PC-3 (cell line): ENCODE measurements at regions not wholly inside any gene's neighbourhood (a gene's known extent, or its start where the extent isn't known, plus 50 kb on each side); places are given as distances from the start of the nearest gene placed in this dataset.

ENCODE experiments used
- ATAC-seq: fragments of 200-7000 bp; cut with Tn5 transposase; 2 replicates; pipeline ENCODE4 v1.9.1; 2020; ENCODE audit warnings: mild to moderate bottlenecking, moderate library complexity
- BruUV-seq: library from RNA; stranded (reverse); fragments of 400-500 nt; replicated peaks from 2 replicates; lab custom pipeline; 2021; lab: Mats Ljungman, UMichigan
- CTCF ChIA-PET: fragments of 300-600 bp; sonication (Branson Sonifier 250); formaldehyde crosslinking; loops from one replicate; lab custom pipeline; 2022; ENCODE audit warnings: antibody characterized with exemption; lab: Charles Lee
- POLR2A ChIA-PET: fragments of 300-600 bp; sonication (Branson Sonifier 250); formaldehyde crosslinking; loops from one replicate; lab custom pipeline; 2022; ENCODE audit warnings: antibody characterized with exemption; ENCODE audit not compliant: unreplicated experiment; lab: Charles Lee
- DNase-seq: peaks from one replicate; pipeline ENCODE4 v3.0.0-alpha.2; 2015
- H2AFZ ChIP-seq: fragments of 300-600 bp; sonication (generic); 2 replicates; pipeline ENCODE4 v1.6.0; 2016; ENCODE audit warnings: antibody characterized with exemption, low read length
- H3F3A ChIP-seq: fragments of 300-600 bp; sonication (generic); one replicate; pipeline ENCODE4 v1.6.0; 2017; ENCODE audit warnings: antibody characterized with exemption, low read length, control low read depth, mild to moderate bottlenecking; ENCODE audit not compliant: unreplicated experiment
- H3K27ac ChIP-seq: fragments of 300-600 bp; sonication (generic); 2 replicates; pipeline ENCODE4 v1.5.1; 2016; ENCODE audit warnings: mild to moderate bottlenecking, low read length
- H3K27me3 ChIP-seq: fragments of 300-600 bp; sonication (generic); 2 replicates; pipeline ENCODE4 v1.6.1; 2016; ENCODE audit warnings: low read length, mixed read lengths
- H3K36me3 ChIP-seq: fragments of 300-600 bp; sonication (generic); 2 replicates; pipeline ENCODE4 v1.6.1; 2016; ENCODE audit warnings: low read depth, mixed run types, low read length, mixed read lengths
- H3K4me1 ChIP-seq: fragments of 300-600 bp; sonication (generic); 2 replicates; pipeline ENCODE4 v1.5.1; 2016; ENCODE audit warnings: low read length; ENCODE audit not compliant: insufficient read depth
- H3K4me2 ChIP-seq: fragments of 300-600 bp; sonication (generic); 2 replicates; pipeline ENCODE4 v1.6.0; 2016; ENCODE audit warnings: low read length
- H3K4me3 ChIP-seq: fragments of 300-600 bp; sonication (generic); 2 replicates; pipeline ENCODE4 v1.5.1; 2016; ENCODE audit warnings: mild to moderate bottlenecking, low read length, mixed read lengths
- H3K79me2 ChIP-seq: fragments of 300-600 bp; sonication (generic); 2 replicates; pipeline ENCODE4 v1.6.1; 2017; ENCODE audit warnings: low read length, mixed read lengths
- H3K9ac ChIP-seq: fragments of 300-600 bp; sonication (generic); 2 replicates; pipeline ENCODE4 v1.6.0; 2016; ENCODE audit warnings: mild to moderate bottlenecking, low read length
- H3K9me2 ChIP-seq: fragments of 300-600 bp; sonication (generic); replicated peaks from 2 replicates; pipeline ENCODE4 v1.6.1; 2016; ENCODE audit warnings: mixed run types, low read length, mixed read lengths
- H3K9me3 ChIP-seq: fragments of 300-600 bp; sonication (generic); 2 replicates; pipeline ENCODE4 v1.6.1; 2016; ENCODE audit warnings: low read length, mixed read lengths
- H4K20me1 ChIP-seq: fragments of 300-600 bp; sonication (generic); 2 replicates; pipeline ENCODE4 v1.6.1; 2016; ENCODE audit warnings: low read length, mixed read lengths
- EZH2 ChIP-seq: fragments of 300-600 bp; sonication (generic); IDR thresholded peaks from one replicate; pipeline ENCODE4 v1.6.1; 2017; ENCODE audit warnings: antibody characterized with exemption, mild to moderate bottlenecking, low read length; ENCODE audit not compliant: unreplicated experiment
- EZH2phosphoT487 ChIP-seq: fragments of 300-600 bp; sonication (generic); IDR thresholded peaks from 2 replicates; pipeline ENCODE4 v1.6.1; 2018; ENCODE audit warnings: mild to moderate bottlenecking, antibody characterized with exemption, low read length, borderline replicate concordance
- intact Hi-C: fragments of 100-400 bp; cut with micrococcal nuclease; formaldehyde crosslinking; loops from 2 replicates; pipeline ENCODE4 v1.9.0; 2023
- TF ChIP-seq, protein P1 (sequence below): fragments of 300-600 bp; sonication (generic); conservative IDR thresholded peaks from 2 replicates; pipeline ENCODE4 v1.5.1; 2017; ENCODE audit warnings: antibody characterized with exemption, low read depth, mild to moderate bottlenecking, low read length

- Histone ChIP-seq H3K27ac (no peak overlapping the region), H3K9ac (no peak overlapping the region)
Observed at GRCh38 chr14:62428429-62429203, 616.6 kb downstream of the KCNH5 start.

DNA sequence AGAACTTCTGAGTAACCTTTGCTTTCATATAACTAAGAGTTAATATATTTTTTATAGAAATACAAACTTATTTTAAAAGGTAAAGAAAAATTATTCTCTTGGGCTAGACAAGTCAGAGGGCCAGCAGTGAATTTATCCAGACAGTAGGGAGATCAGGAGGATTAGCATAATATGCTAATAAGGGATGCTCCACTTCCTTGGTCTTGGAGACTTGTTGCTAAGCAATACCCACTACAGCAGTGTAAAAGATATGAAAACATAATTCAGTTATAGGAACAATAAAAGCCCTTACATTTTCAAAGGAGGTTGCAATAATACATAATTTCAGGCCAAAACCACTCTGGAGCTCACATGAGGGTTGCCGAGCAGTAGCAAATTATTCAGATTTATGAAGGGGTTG, 615.6 kb downstream of the KCNH5 start:
- ChIA-PET CTCF (no interaction called here), POLR2A (no interaction called here)
- no peak overlapping the region for H3K9ac ChIP-seq
- BruUV-seq = no TSS peak
- H3K27ac ChIP-seq = no peak overlapping the region
- TF ChIP-seq, protein P1, sequence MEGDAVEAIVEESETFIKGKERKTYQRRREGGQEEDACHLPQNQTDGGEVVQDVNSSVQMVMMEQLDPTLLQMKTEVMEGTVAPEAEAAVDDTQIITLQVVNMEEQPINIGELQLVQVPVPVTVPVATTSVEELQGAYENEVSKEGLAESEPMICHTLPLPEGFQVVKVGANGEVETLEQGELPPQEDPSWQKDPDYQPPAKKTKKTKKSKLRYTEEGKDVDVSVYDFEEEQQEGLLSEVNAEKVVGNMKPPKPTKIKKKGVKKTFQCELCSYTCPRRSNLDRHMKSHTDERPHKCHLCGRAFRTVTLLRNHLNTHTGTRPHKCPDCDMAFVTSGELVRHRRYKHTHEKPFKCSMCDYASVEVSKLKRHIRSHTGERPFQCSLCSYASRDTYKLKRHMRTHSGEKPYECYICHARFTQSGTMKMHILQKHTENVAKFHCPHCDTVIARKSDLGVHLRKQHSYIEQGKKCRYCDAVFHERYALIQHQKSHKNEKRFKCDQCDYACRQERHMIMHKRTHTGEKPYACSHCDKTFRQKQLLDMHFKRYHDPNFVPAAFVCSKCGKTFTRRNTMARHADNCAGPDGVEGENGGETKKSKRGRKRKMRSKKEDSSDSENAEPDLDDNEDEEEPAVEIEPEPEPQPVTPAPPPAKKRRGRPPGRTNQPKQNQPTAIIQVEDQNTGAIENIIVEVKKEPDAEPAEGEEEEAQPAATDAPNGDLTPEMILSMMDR = no peak
- no peak for TF ChIP-seq EZH2
- no peak for TF ChIP-seq EZH2phosphoT487
- no peaks in the 10 kb centered on the region for H3F3A ChIP-seq
- no peaks in the 10 kb centered on the region for H4K20me1 ChIP-seq
- H2AFZ ChIP-seq = no peak overlapping the region
- DNase-seq (no peak), ATAC-seq (no peak)
- H3K79me2 ChIP-seq = no peaks in the 10 kb centered on the region
- intact Hi-C loops = no loop called here
- no peaks in the 10 kb centered on the region for H3K4me1 ChIP-seq
- H3K4me2 ChIP-seq = no peak overlapping the region
- peaks cover 24% of the 10 kb centered on the region for H3K9me3 ChIP-seq
- H3K27me3 ChIP-seq = no peaks in the 10 kb centered on the region
- no peak overlapping the region for H3K4me3 ChIP-seq
- no peaks in the 10 kb centered on the region for H3K9me2 ChIP-seq
- H3K36me3 ChIP-seq = no peaks in the 10 kb centered on the region

More at GRCh38 chr14:62428429-62429203, 616.6 kb downstream of the KCNH5 start:
- intact Hi-C loops = no loop called here
- no peaks in the 10 kb centered on the region for H3K79me2 ChIP-seq
- BruUV-seq = no TSS peak
- H3K9me3 ChIP-seq = peaks cover 24% of the 10 kb centered on the region
- no peaks in the 10 kb centered on the region for H4K20me1 ChIP-seq
- H3F3A ChIP-seq = no peaks in the 10 kb centered on the region
- CTCF ChIA-PET = no interaction called here
- peak; percentile 34 for DNase-seq
- no peaks in the 10 kb centered on the region for H3K27me3 ChIP-seq
- no peak for TF ChIP-seq EZH2
- TF ChIP-seq, protein P1 = no peak
- no peak for TF ChIP-seq EZH2phosphoT487
- H2AFZ ChIP-seq = no peak overlapping the region
- no peaks in the 10 kb centered on the region for H3K4me1 ChIP-seq
- H3K4me3 ChIP-seq = no peak overlapping the region
- ATAC-seq = no peak
- H3K4me2 ChIP-seq = no peak overlapping the region
- POLR2A ChIA-PET = no interaction called here
- H3K9me2 ChIP-seq = no peaks in the 10 kb centered on the region
- H3K36me3 ChIP-seq = no peaks in the 10 kb centered on the region

GRCh38 chr14:62431496-62431895, 613.8 kb downstream of the KCNH5 start:
- Histone ChIP-seq H4K20me1 (no peaks in the 10 kb centered on the region), H3K36me3 (no peaks in the 10 kb centered on the region), H3F3A (no peaks in the 10 kb centered on the region), H3K27ac (no peak overlapping the region), H3K9me2 (no peaks in the 10 kb centered on the region), H3K9me3 (peaks cover 24% of the 10 kb centered on the region), H3K4me2 (no peak overlapping the region), H3K9ac (no peak overlapping the region), H3K4me3 (no peak overlapping the region), H3K79me2 (no peaks in the 10 kb centered on the region), H2AFZ (no peak overlapping the region), H3K27me3 (no peaks in the 10 kb centered on the region), H3K4me1 (no peaks in the 10 kb centered on the region)
- intact Hi-C loops = no loop called here
- ATAC-seq (no peak), DNase-seq (no peak)
- no TSS peak for BruUV-seq
- POLR2A ChIA-PET = no interaction called here
- no peak for TF ChIP-seq EZH2phosphoT487
- CTCF ChIA-PET = no interaction called here
